Transverse colon (tissue), 3 donors: ENCODE measurements at regions not wholly inside any gene's neighbourhood (a gene's known extent, or its start where the extent isn't known, plus 50 kb on each side); places are given as distances from the start of the nearest gene placed in this dataset.

Experiments used
- EP300 ChIP-seq: sonication (generic); formaldehyde crosslinking; IDR thresholded peaks from one replicate; pipeline ENCODE4 v1.6.1; 2017; ENCODE audit warnings: antibody characterized with exemption, low read depth
- POLR2A ChIP-seq: fragments of 450-650 bp; IDR thresholded peaks from one replicate; pipeline ENCODE4 v1.6.1; 2016; ENCODE audit warnings: antibody characterized with exemption, mild to moderate bottlenecking, moderate library complexity
- TF ChIP-seq, protein P1 (sequence below), 5 experiments: fragments of 200-600 bp in 3 of 5; fragments of 450-650 bp in 2 of 5; sonication (generic) in 3 of 5; IDR thresholded peaks; 1 replicate in 2 of 5; 2 replicates in 3 of 5; pipeline ENCODE4 v1.5.1; 2016 to 2017; ENCODE audit warnings: antibody characterized with exemption in 5 of 5, inconsistent platforms in 3 of 5, mild to moderate bottlenecking in 2 of 5, moderate library complexity in 1 of 5

GRCh38 chr4:106595906-106596305, 227.3 kb upstream of the GIMD1 start:
- TF ChIP-seq POLR2A = no peak
- TF ChIP-seq, protein P1, sequence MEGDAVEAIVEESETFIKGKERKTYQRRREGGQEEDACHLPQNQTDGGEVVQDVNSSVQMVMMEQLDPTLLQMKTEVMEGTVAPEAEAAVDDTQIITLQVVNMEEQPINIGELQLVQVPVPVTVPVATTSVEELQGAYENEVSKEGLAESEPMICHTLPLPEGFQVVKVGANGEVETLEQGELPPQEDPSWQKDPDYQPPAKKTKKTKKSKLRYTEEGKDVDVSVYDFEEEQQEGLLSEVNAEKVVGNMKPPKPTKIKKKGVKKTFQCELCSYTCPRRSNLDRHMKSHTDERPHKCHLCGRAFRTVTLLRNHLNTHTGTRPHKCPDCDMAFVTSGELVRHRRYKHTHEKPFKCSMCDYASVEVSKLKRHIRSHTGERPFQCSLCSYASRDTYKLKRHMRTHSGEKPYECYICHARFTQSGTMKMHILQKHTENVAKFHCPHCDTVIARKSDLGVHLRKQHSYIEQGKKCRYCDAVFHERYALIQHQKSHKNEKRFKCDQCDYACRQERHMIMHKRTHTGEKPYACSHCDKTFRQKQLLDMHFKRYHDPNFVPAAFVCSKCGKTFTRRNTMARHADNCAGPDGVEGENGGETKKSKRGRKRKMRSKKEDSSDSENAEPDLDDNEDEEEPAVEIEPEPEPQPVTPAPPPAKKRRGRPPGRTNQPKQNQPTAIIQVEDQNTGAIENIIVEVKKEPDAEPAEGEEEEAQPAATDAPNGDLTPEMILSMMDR (IDR thresholded peaks at IDR 0.05) = no peak
- no peak for TF ChIP-seq EP300
